H1 (cell line): ENCODE measurements at regions not wholly inside any gene's neighbourhood (a gene's known extent, or its start where the extent isn't known, plus 50 kb on each side); places are given as distances from the start of the nearest gene placed in this dataset.
A peak's percentile ranks its signal among the peaks of the same experiment; 100 is the strongest.

Experiments
- CTCF ChIA-PET: fragments of 300-600 bp; sonication (Branson Sonifier 250); formaldehyde crosslinking; loops from one replicate; lab custom pipeline; 2021; ENCODE audit not compliant: partially characterized antibody; lab: Charles Lee
- POLR2A ChIA-PET: fragments of 300-600 bp; sonication (Branson Sonifier 250); formaldehyde crosslinking; loops from one replicate; lab custom pipeline; 2021; ENCODE audit warnings: inconsistent platforms; ENCODE audit not compliant: partially characterized antibody; lab: Charles Lee
- DNase-seq, 2 experiments: peaks; one replicate each; pipeline versions ENCODE4 v3.0.0 to v3.0.0-alpha.2; 2010 to 2022; ENCODE audit warnings: low spot score in 2 of 2, low read depth in 1 of 2, mixed read lengths in 1 of 2
- FAIRE-seq: peaks from 2 replicates; lab custom pipeline; 2011; peaks lifted over from hg19 to GRCh38; lab: Jason Lieb, UNC
- H2AFZ ChIP-seq: 2 replicates; pipeline ENCODE4 v1.8.1; 2012; ENCODE audit warnings: low read length, inconsistent platforms
- H2AK5ac ChIP-seq: 2 replicates; pipeline ENCODE4 v1.6.1; 2013; ENCODE audit warnings: low read depth, low read length
- H2BK120ac ChIP-seq: replicated peaks from 2 replicates; pipeline ENCODE3; 2013; ENCODE audit warnings: low read depth, low read length, inconsistent platforms
- H2BK12ac ChIP-seq: 2 replicates; pipeline ENCODE4 v1.6.1; 2013; ENCODE audit warnings: low read depth, low read length
- H2BK15ac ChIP-seq: 2 replicates; pipeline ENCODE4 v1.6.1; 2013; ENCODE audit warnings: low read length
- H2BK20ac ChIP-seq: 2 replicates; pipeline ENCODE4 v1.6.1; 2013; ENCODE audit warnings: low read length
- H2BK5ac ChIP-seq: 2 replicates; pipeline ENCODE4 v1.6.1; 2013; ENCODE audit warnings: low read depth, low read length
- H3K14ac ChIP-seq: 2 replicates; pipeline ENCODE4 v1.6.1; 2013; ENCODE audit warnings: inconsistent platforms; ENCODE audit not compliant: insufficient read length
- H3K18ac ChIP-seq: 2 replicates; pipeline ENCODE4 v1.6.1; 2013; ENCODE audit warnings: low read length; ENCODE audit errors: extremely low read depth
- H3K23ac ChIP-seq: 2 replicates; pipeline ENCODE4 v1.6.1; 2013; ENCODE audit warnings: inconsistent platforms; ENCODE audit not compliant: insufficient read length
- H3K23me2 ChIP-seq: 2 replicates; pipeline ENCODE4 v1.6.1; 2013; ENCODE audit warnings: low read depth, low read length
- H3K27ac ChIP-seq: 2 replicates; pipeline ENCODE4 v1.6.1; 2011; ENCODE audit warnings: low read depth, low read length, inconsistent platforms
- H3K27me3 ChIP-seq, 4 experiments: replicated peaks in 1 of 4; 1 replicate in 1 of 4; 2 replicates in 3 of 4; pipeline versions ENCODE4 v1.6.1 to v1.8.1; 2011 to 2013; ENCODE audit warnings: low read length in 3 of 4, mild to moderate bottlenecking in 3 of 4, inconsistent platforms in 2 of 4, mixed read lengths in 2 of 4, moderate library complexity in 1 of 4; ENCODE audit not compliant: control insufficient read depth in 3 of 4, insufficient read depth in 3 of 4; ENCODE audit errors: extremely low read depth in 1 of 4
- H3K36me3 ChIP-seq, 4 experiments: 2 replicates each; pipeline versions ENCODE4 v1.6.1 to v1.8.1; 2011 to 2013; ENCODE audit warnings: mild to moderate bottlenecking in 4 of 4, low read length in 3 of 4, moderate library complexity in 2 of 4, control low read depth in 1 of 4, inconsistent platforms in 1 of 4; ENCODE audit not compliant: insufficient read depth in 4 of 4, control insufficient read depth in 2 of 4
- H3K4ac ChIP-seq: replicated peaks from 2 replicates; pipeline ENCODE3; 2013; ENCODE audit warnings: low read length, low read depth, mixed read lengths, inconsistent platforms; ENCODE audit not compliant: insufficient read length
- H3K4me1 ChIP-seq, 4 experiments: replicated peaks in 1 of 4; 1 replicate in 1 of 4; 2 replicates in 3 of 4; pipeline versions ENCODE4 v1.6.1 to v1.8.1; 2011 to 2013; ENCODE audit warnings: low read length in 3 of 4, inconsistent platforms in 2 of 4, mixed read lengths in 1 of 4; ENCODE audit not compliant: insufficient read depth in 4 of 4, control insufficient read depth in 3 of 4
- H3K4me2 ChIP-seq, 2 experiments: 2 replicates each; pipeline versions ENCODE4 v1.6.1 to v1.8.1; 2011 to 2013; ENCODE audit warnings: low read depth in 2 of 2, low read length in 2 of 2, control low read depth in 1 of 2, inconsistent platforms in 1 of 2, mild to moderate bottlenecking in 1 of 2; ENCODE audit not compliant: insufficient read depth in 1 of 2
- H3K4me3 ChIP-seq, 4 experiments: fragments of 200-600, 300-600 bp in 1 of 4; sonication (generic), shearing (Covaris generic), sonication (Bioruptor Twin) in 1 of 4; 2 replicates each; pipeline versions ENCODE4 v1.5.1 to v1.8.1; 2011 to 2016; ENCODE audit warnings: low read length in 4 of 4, low read depth in 3 of 4, control low read depth in 2 of 4, inconsistent platforms in 2 of 4, mild to moderate bottlenecking in 2 of 4, mixed read lengths in 1 of 4, moderate library complexity in 1 of 4; ENCODE audit not compliant: insufficient read depth in 2 of 4; ENCODE audit errors: extremely low read depth in 1 of 4
- H3K56ac ChIP-seq: replicated peaks from 2 replicates; pipeline ENCODE3; 2013; ENCODE audit warnings: low read depth, mild to moderate bottlenecking, mixed read lengths, low read length, inconsistent platforms; ENCODE audit not compliant: insufficient read length
- H3K79me1 ChIP-seq: 2 replicates; pipeline ENCODE4 v1.6.1; 2013; ENCODE audit warnings: low read depth, low read length, control low read depth
- H3K79me2 ChIP-seq, 2 experiments: 2 replicates each; pipeline versions ENCODE4 v1.6.1 to v1.8.1; 2012 to 2013; ENCODE audit warnings: low read length in 2 of 2, mild to moderate bottlenecking in 2 of 2, inconsistent platforms in 1 of 2; ENCODE audit not compliant: insufficient read depth in 2 of 2, control insufficient read depth in 1 of 2
- H3K9ac ChIP-seq, 4 experiments: replicated peaks in 1 of 4; 1 replicate in 1 of 4; 2 replicates in 3 of 4; pipeline versions ENCODE4 v1.6.1 to v1.8.1; 2011 to 2013; ENCODE audit warnings: low read depth in 3 of 4, low read length in 3 of 4, control low read depth in 2 of 4, mild to moderate bottlenecking in 2 of 4, moderate library complexity in 2 of 4, inconsistent platforms in 1 of 4; ENCODE audit errors: extremely low read depth in 1 of 4
- H3K9me3 ChIP-seq, 2 experiments: 2 replicates each; pipeline versions ENCODE4 v1.6.1 to v1.8.1; 2012 to 2013; ENCODE audit warnings: mild to moderate bottlenecking in 2 of 2, moderate library complexity in 2 of 2, control low read depth in 1 of 2, inconsistent platforms in 1 of 2, low read depth in 1 of 2, low read length in 1 of 2, mixed read lengths in 1 of 2; ENCODE audit not compliant: insufficient read depth in 2 of 2
- H4K20me1 ChIP-seq, 2 experiments: replicated peaks in 1 of 2; 2 replicates each; pipeline versions ENCODE3 to v1.8.1; 2011 to 2013; ENCODE audit warnings: inconsistent platforms in 2 of 2, low read length in 2 of 2, mild to moderate bottlenecking in 1 of 2; ENCODE audit not compliant: insufficient read depth in 2 of 2, control insufficient read depth in 1 of 2
- H4K5ac ChIP-seq: 2 replicates; pipeline ENCODE4 v1.6.1; 2013; ENCODE audit warnings: low read length, low read depth, mixed read lengths, inconsistent platforms; ENCODE audit not compliant: insufficient read length
- H4K8ac ChIP-seq: 2 replicates; pipeline ENCODE4 v1.8.0; 2013; ENCODE audit warnings: mild to moderate bottlenecking, moderate library complexity, low read length, inconsistent platforms; ENCODE audit not compliant: insufficient read depth; ENCODE audit errors: extremely low read depth
- H4K91ac ChIP-seq: replicated peaks from 2 replicates; pipeline ENCODE3; 2013; ENCODE audit warnings: low read length, mixed read lengths, inconsistent platforms; ENCODE audit not compliant: insufficient read length
- BCL11A ChIP-seq, 2 experiments: IDR thresholded peaks; one replicate each; pipeline ENCODE4 v1.6.1; 2011; ENCODE audit warnings: low read depth in 2 of 2, low read length in 2 of 2, mild to moderate bottlenecking in 2 of 2
- CBX8 ChIP-seq: fragments of 300-800, 300-1000 bp; sonication (generic); IDR thresholded peaks from 2 replicates; pipeline ENCODE4 v1.7.1; 2016; ENCODE audit warnings: low read depth, low read length, borderline replicate concordance
- HDAC6 ChIP-seq: IDR thresholded peaks from one replicate; pipeline ENCODE4 v1.7.1; 2012; ENCODE audit warnings: low read depth, mild to moderate bottlenecking, inconsistent platforms, low read length, moderate library complexity
- KDM1A ChIP-seq: fragments of 200-600, 300-600 bp; sonication (generic); IDR thresholded peaks from 2 replicates; pipeline ENCODE4 v1.7.1; 2016; ENCODE audit warnings: mild to moderate bottlenecking, low read length, borderline replicate concordance
- KDM5A ChIP-seq: fragments of 200-600 bp; IDR thresholded peaks from 2 replicates; pipeline ENCODE4 v1.7.1; 2012; ENCODE audit warnings: mild to moderate bottlenecking, low read length, inconsistent platforms, mixed read lengths
- NANOG ChIP-seq: IDR thresholded peaks from 2 replicates; pipeline ENCODE4 v1.6.1; 2011; ENCODE audit warnings: low read length, low read depth, mild to moderate bottlenecking, inconsistent platforms; ENCODE audit not compliant: insufficient read depth, poor library complexity, severe bottlenecking
- RFX5 ChIP-seq: IDR thresholded peaks from 2 replicates; pipeline ENCODE4 v1.6.1; 2011; ENCODE audit warnings: low read depth, low read length, improper control_type of control experiment, borderline replicate concordance
- SAP30 ChIP-seq: fragments of 300-600 bp; sonication (generic); IDR thresholded peaks from 2 replicates; pipeline ENCODE4 v1.7.1; 2012; ENCODE audit warnings: low read length, moderate library complexity, mild to moderate bottlenecking, inconsistent platforms; ENCODE audit not compliant: insufficient read depth, insufficient replicate concordance
- SIRT6 ChIP-seq: IDR thresholded peaks from one replicate; pipeline ENCODE4 v1.7.1; 2012; ENCODE audit warnings: low read length, inconsistent platforms
- SP1 ChIP-seq: IDR thresholded peaks from 2 replicates; pipeline ENCODE4 v1.6.1; 2011; ENCODE audit warnings: low read depth, low read length
- SP2 ChIP-seq: IDR thresholded peaks from 2 replicates; pipeline ENCODE4 v1.6.1; 2012; ENCODE audit warnings: mild to moderate bottlenecking, low read length, inconsistent platforms
- YY1 ChIP-seq: IDR thresholded peaks from 2 replicates; pipeline ENCODE4 v1.6.1; 2011; ENCODE audit warnings: low read depth, mild to moderate bottlenecking, low read length
- WGBS, 2 experiments: shearing (Covaris generic) in 1 of 2; methylation state at CpG; one replicate each; pipeline versions ENCODE4 v1.1.6 to v1.1.7; 2013 to 2015; ENCODE audit warnings: low lambda C conversion rate in 2 of 2, mixed read lengths in 2 of 2, inconsistent platforms in 1 of 2, low coverage in 1 of 2, missing lambda C conversion rate in 1 of 2; ENCODE audit not compliant: insufficient replicate concordance in 2 of 2, insufficient coverage in 1 of 2, insufficient read length in 1 of 2; ENCODE audit errors: extremely low coverage in 1 of 2, missing lambda C conversion rate in 1 of 2; 5-methylcytosine and 5-hydroxymethylcytosine counted together

DNA sequence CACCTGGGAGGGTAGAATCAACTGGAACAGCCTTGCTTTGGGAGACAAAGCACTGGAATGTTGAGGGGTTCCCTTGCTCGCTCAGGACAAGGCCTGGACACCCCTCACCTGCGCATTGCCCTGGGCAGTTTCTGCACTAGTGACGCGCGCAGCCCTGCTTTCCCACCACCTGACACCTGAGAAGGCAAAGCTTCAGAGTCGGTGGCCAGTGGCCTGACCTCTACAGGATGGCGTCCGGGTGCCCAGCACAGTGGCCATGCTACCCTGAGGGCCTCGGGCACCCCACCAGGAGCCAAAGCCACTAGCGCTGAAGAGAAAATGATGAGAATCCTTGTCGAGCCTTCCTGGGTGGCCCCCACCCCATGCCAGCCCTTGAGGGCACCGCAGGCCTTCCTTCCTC, 161.3 kb downstream of the OLFM1 start:
- Histone ChIP-seq H3K79me2 (no peaks in the 10 kb centered on the region), H3K27ac (no peak overlapping the region), H3K4me3 (no peak overlapping the region), H3K4me1 (peaks cover 0 to 10% (median 5%) of the 10 kb centered on the region in 4 experiments; a peak in 6 of 7 replicates), H3K18ac (no peak overlapping the region), H3K9ac (no peak overlapping the region), H2BK12ac (0 out of 2 replicates have a peak overlapping the region, but pooled peaks have one; percentile 39), H3K36me3 (no peaks in the 10 kb centered on the region), H4K8ac (no peak overlapping the region), H3K79me1 (no peaks in the 10 kb centered on the region), H2AK5ac (no peak overlapping the region), H3K14ac (no peak overlapping the region), H3K4ac (no peak overlapping the region), H3K27me3 (no peaks in the 10 kb centered on the region; a peak in 1 of 7 replicates), H2BK20ac (no peak overlapping the region), H2BK15ac (peak overlapping the region; percentile 92; the same call in 1 of the 2 replicates), H2BK120ac (no peak overlapping the region), H3K23me2 (no peaks in the 10 kb centered on the region), H3K9me3 (no peaks in the 10 kb centered on the region), H3K56ac (no peak overlapping the region), H2BK5ac (no peak overlapping the region), H4K20me1 (no peaks in the 10 kb centered on the region), H4K91ac (no peak overlapping the region), H3K4me2 (no peak overlapping the region), H3K23ac (no peak overlapping the region), H2AFZ (no peak overlapping the region), H4K5ac (no peak overlapping the region)
- 92% methylated on average over 12 of the region's 12 CpGs; no CpG with 5 or more reads in 1 of the 2 experiments for WGBS, 2 experiments
- DNase-seq: no peak
- POLR2A ChIA-PET: no interaction called here
- no peak for FAIRE-seq
- CTCF ChIA-PET: interaction anchor here (0.6 to 1.0 kb wide), 3 partner anchors 9 to 338 kb away, joined by 3 to 4 read pairs (median 3); no protein-coding TSS in a partner anchor
- TF ChIP-seq SIRT6 (no peak), RFX5 (no peak), KDM1A (no peak), CBX8 (no peak), SAP30 (no peak), YY1 (no peak), SP1 (no peak), HDAC6 (no peak), BCL11A (IDR thresholded peaks at IDR 0.05; ENCODE audit: low read depth in 2 of 2, low read length in 2 of 2) (no peak), NANOG (no peak), SP2 (no peak), KDM5A (no peak)
